ENCODE measurements at regions not wholly inside any gene's neighbourhood (a gene's known extent, or its start where the extent isn't known, plus 50 kb on each side); places are given as distances from the start of the nearest gene placed in this dataset.

DNA sequence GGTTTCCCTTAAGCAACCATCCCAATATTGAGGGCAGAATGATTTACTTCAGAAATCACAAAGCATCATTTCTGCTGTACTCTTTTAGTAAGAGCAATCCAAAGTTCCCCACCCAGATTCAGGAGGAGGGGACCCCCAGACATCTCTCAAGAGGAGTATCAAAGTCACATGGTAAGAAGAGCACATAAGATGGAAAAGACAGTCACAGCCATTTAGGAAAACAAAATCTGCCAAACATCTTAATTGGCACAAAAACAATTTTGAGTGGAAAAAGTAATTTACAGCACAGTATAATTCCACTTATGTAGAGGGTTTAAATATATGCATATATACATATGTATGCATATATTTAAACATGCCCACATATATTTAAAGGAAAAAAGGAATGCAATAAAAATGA is 1329.0 kb upstream of the CELF2 start:
- DNase-seq (no peak), ATAC-seq (no peak)
- Histone ChIP-seq H3K9me3 (no peaks in the 10 kb centered on the region), H3K27me3 (no peaks in the 10 kb centered on the region), H3K4me1 (no peaks in the 10 kb centered on the region), H3K4me3 (no peak overlapping the region), H3K27ac (no peak overlapping the region), H3K36me3 (no peaks in the 10 kb centered on the region)
- TF ChIP-seq, protein P1, sequence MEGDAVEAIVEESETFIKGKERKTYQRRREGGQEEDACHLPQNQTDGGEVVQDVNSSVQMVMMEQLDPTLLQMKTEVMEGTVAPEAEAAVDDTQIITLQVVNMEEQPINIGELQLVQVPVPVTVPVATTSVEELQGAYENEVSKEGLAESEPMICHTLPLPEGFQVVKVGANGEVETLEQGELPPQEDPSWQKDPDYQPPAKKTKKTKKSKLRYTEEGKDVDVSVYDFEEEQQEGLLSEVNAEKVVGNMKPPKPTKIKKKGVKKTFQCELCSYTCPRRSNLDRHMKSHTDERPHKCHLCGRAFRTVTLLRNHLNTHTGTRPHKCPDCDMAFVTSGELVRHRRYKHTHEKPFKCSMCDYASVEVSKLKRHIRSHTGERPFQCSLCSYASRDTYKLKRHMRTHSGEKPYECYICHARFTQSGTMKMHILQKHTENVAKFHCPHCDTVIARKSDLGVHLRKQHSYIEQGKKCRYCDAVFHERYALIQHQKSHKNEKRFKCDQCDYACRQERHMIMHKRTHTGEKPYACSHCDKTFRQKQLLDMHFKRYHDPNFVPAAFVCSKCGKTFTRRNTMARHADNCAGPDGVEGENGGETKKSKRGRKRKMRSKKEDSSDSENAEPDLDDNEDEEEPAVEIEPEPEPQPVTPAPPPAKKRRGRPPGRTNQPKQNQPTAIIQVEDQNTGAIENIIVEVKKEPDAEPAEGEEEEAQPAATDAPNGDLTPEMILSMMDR (IDR thresholded peaks at IDR 0.05): no peak
- intact Hi-C loops (cut with DNase I): no loop called here

DNA sequence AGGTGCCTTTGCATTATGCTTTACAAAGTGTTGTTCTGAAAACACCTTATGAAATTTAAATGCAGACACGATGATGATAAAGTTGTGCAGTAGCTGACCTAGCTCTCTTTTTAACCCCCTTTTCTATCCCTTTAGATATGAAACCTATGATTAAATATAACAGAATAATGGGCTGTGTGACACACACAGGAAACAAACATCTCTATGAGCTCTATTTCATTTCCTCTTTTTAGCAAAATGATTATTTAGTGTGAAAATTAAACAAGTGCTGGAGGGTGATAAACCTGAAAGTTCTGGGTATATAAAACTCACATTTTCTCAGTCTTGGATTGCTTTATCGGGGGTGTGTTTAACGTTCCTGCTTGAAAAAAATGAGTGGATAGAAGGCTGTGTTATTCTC is 1310.5 kb upstream of the CELF2 start:
- Histone ChIP-seq H3K27ac (no peak overlapping the region), H3K4me1 (no peaks in the 10 kb centered on the region)
- TF ChIP-seq, protein P1 (IDR thresholded peaks at IDR 0.05): no peak

DNA sequence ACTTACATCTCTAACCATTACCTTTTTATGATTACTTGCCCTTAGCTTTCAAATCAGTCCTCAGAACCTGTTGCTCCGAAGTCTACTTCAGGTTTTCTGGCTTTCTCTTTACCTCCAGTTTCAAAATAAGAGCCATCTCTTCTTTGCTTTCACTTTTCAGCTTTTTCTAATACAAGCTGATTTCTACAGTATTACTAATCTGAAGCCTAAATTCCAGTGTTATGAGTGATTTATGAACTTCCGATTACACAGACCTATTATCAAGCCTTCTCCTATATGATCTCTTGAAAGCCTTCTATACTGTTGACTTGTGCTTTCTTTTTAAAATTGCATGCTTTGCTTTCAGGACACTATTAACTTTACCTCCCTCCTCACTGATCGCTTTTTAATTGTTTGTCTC is 1307.8 kb upstream of the CELF2 start:
- Histone ChIP-seq H3K9me3 (peaks cover 0 to 20% of the 10 kb centered on the region in 2 donors), H3K36me3 (no peaks in the 10 kb centered on the region)
- intact Hi-C loops (cut with DNase I): no loop called here

More for the DNA sequence above, 1310.5 kb upstream of the CELF2 start:
- Histone ChIP-seq H3K36me3 (no peaks in the 10 kb centered on the region), H3K4me3 (no peak overlapping the region), H3K9me3 (peaks cover 0 to 7% of the 10 kb centered on the region in 2 donors), H3K27me3 (no peaks in the 10 kb centered on the region)
- no peak for ATAC-seq
- DNase-seq: no peak
- intact Hi-C loops (cut with DNase I): no loop called here

DNA sequence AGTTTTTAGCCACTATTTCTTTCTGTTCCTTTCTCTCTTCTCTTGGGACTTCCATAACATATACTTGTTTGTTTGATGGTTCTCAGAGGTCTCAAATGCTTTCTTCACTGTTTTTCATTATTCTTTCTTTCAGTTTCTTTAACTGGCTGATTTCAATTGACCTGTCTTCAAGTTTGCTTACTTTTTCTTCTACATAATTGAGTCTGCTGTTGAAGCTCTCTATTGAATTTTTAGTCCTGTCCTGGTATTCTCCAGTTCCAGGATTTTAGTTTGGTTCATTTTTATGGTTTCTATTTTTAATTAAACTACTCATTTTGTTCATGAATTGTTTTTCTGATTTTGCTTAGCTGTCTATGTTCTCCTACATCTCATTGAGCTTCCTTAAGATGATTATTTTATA is 1305.3 kb upstream of the CELF2 start:
- Histone ChIP-seq H3K27me3 (no peaks in the 10 kb centered on the region), H3K27ac (no peak overlapping the region), H3K4me3 (no peak overlapping the region), H3K4me1 (no peaks in the 10 kb centered on the region), H3K36me3 (no peaks in the 10 kb centered on the region), H3K9me3 (peaks cover 0 to 20% of the 10 kb centered on the region in 2 donors)
- no peak for DNase-seq
- ATAC-seq: no peak
- intact Hi-C loops (cut with DNase I): no loop called here
- TF ChIP-seq, protein P1 (IDR thresholded peaks at IDR 0.05): no peak

More for the DNA sequence above, 1307.8 kb upstream of the CELF2 start:
- TF ChIP-seq, protein P1 (IDR thresholded peaks at IDR 0.05): no peak
- no peaks in the 10 kb centered on the region for H3K4me1 ChIP-seq
- H3K27me3 ChIP-seq: no peaks in the 10 kb centered on the region
- DNase-seq (no peak), ATAC-seq (no peak)
- no peak overlapping the region for H3K4me3 ChIP-seq
- no peak overlapping the region for H3K27ac ChIP-seq

DNA sequence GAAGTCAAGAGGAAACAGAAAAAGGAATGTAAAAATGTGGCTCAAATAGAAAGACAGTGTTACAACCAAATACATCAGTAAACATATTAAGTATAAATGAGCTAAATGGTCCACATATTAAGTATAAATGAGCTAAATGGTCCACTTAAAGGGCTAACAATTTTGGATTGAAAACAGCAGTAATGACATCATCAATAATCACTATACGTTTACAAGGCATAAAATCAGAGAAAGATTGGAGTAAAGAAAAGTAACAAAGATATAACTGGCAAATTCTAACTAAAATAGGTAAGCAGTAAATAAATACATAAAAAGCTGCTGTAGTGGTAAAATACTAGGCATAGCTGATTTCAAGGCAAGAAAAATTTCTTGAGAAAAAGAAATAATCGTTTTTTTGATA is 1298.4 kb upstream of the CELF2 start:
- no peaks in the 10 kb centered on the region for H3K36me3 ChIP-seq
- DNase-seq (no peak), ATAC-seq (no peak)
- no peak overlapping the region for H3K4me3 ChIP-seq
- TF ChIP-seq, protein P1 (IDR thresholded peaks at IDR 0.05): no peak
- H3K9me3 ChIP-seq: peaks cover 0 to 7% of the 10 kb centered on the region in 2 donors
- H3K27ac ChIP-seq: no peak overlapping the region
- H3K27me3 ChIP-seq: no peaks in the 10 kb centered on the region
- H3K4me1 ChIP-seq: no peaks in the 10 kb centered on the region
- intact Hi-C loops (cut with DNase I): no loop called here
